GM23338 (cell line): ENCODE measurements at regions not wholly inside any gene's neighbourhood (a gene's known extent, or its start where the extent isn't known, plus 50 kb on each side); places are given as distances from the start of the nearest gene placed in this dataset.

Experiments used
- ATAC-seq: fragments of 200-7000 bp; cut with Tn5 transposase; 3 replicates; pipeline ENCODE4 v1.9.1; 2020
- DNase-seq: peaks from one replicate; pipeline ENCODE4 v3.0.0-alpha.2; 2015; ENCODE audit warnings: low spot score
- H2AFZ ChIP-seq: fragments of 200-600 bp; sonication (generic); 2 replicates; pipeline ENCODE4 v1.8.0; 2016; ENCODE audit warnings: antibody characterized with exemption, mild to moderate bottlenecking, moderate library complexity
- H3F3A ChIP-seq: fragments of 200-600 bp; sonication (generic); replicated peaks from 2 replicates; pipeline ENCODE4 v1.8.0; 2017; ENCODE audit warnings: antibody characterized with exemption, mixed run types, low read depth
- H3K27ac ChIP-seq: fragments of 200-600 bp; sonication (generic); 2 replicates; pipeline ENCODE4 v1.6.1; 2016; ENCODE audit warnings: low read depth
- H3K27me3 ChIP-seq: fragments of 200-600 bp; sonication (generic); 2 replicates; pipeline ENCODE4 v1.8.0; 2016; ENCODE audit warnings: mild to moderate bottlenecking, mixed run types, moderate library complexity; ENCODE audit not compliant: insufficient read depth
- H3K36me3 ChIP-seq: fragments of 200-600 bp; sonication (generic); 2 replicates; pipeline ENCODE4 v1.8.0; 2016; ENCODE audit warnings: mild to moderate bottlenecking; ENCODE audit not compliant: insufficient read depth
- H3K4me1 ChIP-seq: fragments of 200-600 bp; sonication (generic); 2 replicates; pipeline ENCODE4 v1.8.0; 2016; ENCODE audit warnings: mild to moderate bottlenecking, moderate library complexity; ENCODE audit not compliant: insufficient read depth
- H3K4me2 ChIP-seq: fragments of 200-600 bp; sonication (generic); 2 replicates; pipeline ENCODE4 v1.7.1; 2017; ENCODE audit warnings: mixed run types
- H3K4me3 ChIP-seq: fragments of 200-600 bp; sonication (generic); 2 replicates; pipeline ENCODE4 v1.6.1; 2016; ENCODE audit warnings: mixed run types
- H3K79me2 ChIP-seq: fragments of 200-600 bp; sonication (generic); replicated peaks from 2 replicates; pipeline ENCODE4 v1.8.0; 2017; ENCODE audit warnings: mild to moderate bottlenecking; ENCODE audit not compliant: insufficient read depth
- H3K9me2 ChIP-seq: fragments of 200-600 bp; sonication (generic); 2 replicates; pipeline ENCODE4 v1.8.0; 2017; ENCODE audit not compliant: insufficient read depth
- H4K20me1 ChIP-seq: fragments of 200-600 bp; sonication (generic); replicated peaks from 2 replicates; pipeline ENCODE4 v1.8.0; 2017; ENCODE audit warnings: mild to moderate bottlenecking; ENCODE audit not compliant: insufficient read depth
- H3K27ac Mint-ChIP-seq: 2 replicates; pipeline ENCODE4 v1.8.0; 2020; ENCODE audit warnings: inconsistent platforms, mild to moderate bottlenecking, moderate library complexity, mixed read lengths
- H3K27me3 Mint-ChIP-seq: 3 replicates; pipeline ENCODE4 v1.8.0; 2022; ENCODE audit warnings: low read depth, mild to moderate bottlenecking, moderate library complexity, mixed read lengths, inconsistent platforms; ENCODE audit not compliant: insufficient read depth, poor library complexity
- H3K36me3 Mint-ChIP-seq: 3 replicates; pipeline ENCODE4 v1.8.0; 2021; ENCODE audit warnings: low read depth, mild to moderate bottlenecking, inconsistent platforms, moderate library complexity, mixed read lengths
- H3K4me1 Mint-ChIP-seq: 3 replicates; pipeline ENCODE4 v1.8.0; 2020; ENCODE audit warnings: mild to moderate bottlenecking, inconsistent platforms, mixed read lengths
- H3K4me3 Mint-ChIP-seq: 3 replicates; pipeline ENCODE4 v1.8.0; 2021; ENCODE audit warnings: moderate library complexity, mild to moderate bottlenecking, inconsistent platforms, mixed read lengths
- H3K9me3 Mint-ChIP-seq: 3 replicates; pipeline ENCODE4 v1.8.0; 2020; ENCODE audit warnings: moderate library complexity, mild to moderate bottlenecking, inconsistent platforms, mixed read lengths
- EZH2 ChIP-seq: fragments of 200-600 bp; sonication (generic); IDR thresholded peaks from one replicate; pipeline ENCODE4 v1.8.0; 2017; ENCODE audit warnings: antibody characterized with exemption, mild to moderate bottlenecking, low read depth; ENCODE audit not compliant: unreplicated experiment
- EZH2phosphoT487 ChIP-seq: fragments of 200-600 bp; sonication (generic); IDR thresholded peaks from one replicate; pipeline ENCODE4 v1.8.1; 2018; ENCODE audit warnings: antibody characterized with exemption; ENCODE audit not compliant: unreplicated experiment
- NANOG ChIP-seq: IDR thresholded peaks from 2 replicates; pipeline ENCODE4 v1.6.1; 2016; ENCODE audit warnings: antibody characterized with exemption, borderline replicate concordance
- ZNF331 ChIP-seq: fragments of 250-450 bp; sonication (Bioruptor Pico); IDR thresholded peaks from 2 replicates; pipeline ENCODE4 v1.5.0; 2020; ENCODE audit warnings: low read depth, mild to moderate bottlenecking, moderate library complexity
- TF ChIP-seq, protein P1 (sequence below): IDR thresholded peaks from one replicate; pipeline ENCODE4 v1.6.1; 2018; ENCODE audit warnings: antibody characterized with exemption; ENCODE audit not compliant: unreplicated experiment
- TF ChIP-seq, protein P2 (sequence below), 2 experiments: fragments of 200-600 bp in 1 of 2; sonication (generic) in 1 of 2; conservative IDR thresholded peaks; 2 replicates each; pipeline versions ENCODE4 v1.5.1 to v1.6.1; 2016 to 2017; ENCODE audit warnings: antibody characterized with exemption in 2 of 2, low read depth in 2 of 2, mild to moderate bottlenecking in 2 of 2, moderate library complexity in 1 of 2
- TF ChIP-seq, protein P3 (sequence below): IDR thresholded peaks from 2 replicates; pipeline ENCODE4 v1.6.1; 2016; ENCODE audit warnings: antibody characterized with exemption

DNA sequence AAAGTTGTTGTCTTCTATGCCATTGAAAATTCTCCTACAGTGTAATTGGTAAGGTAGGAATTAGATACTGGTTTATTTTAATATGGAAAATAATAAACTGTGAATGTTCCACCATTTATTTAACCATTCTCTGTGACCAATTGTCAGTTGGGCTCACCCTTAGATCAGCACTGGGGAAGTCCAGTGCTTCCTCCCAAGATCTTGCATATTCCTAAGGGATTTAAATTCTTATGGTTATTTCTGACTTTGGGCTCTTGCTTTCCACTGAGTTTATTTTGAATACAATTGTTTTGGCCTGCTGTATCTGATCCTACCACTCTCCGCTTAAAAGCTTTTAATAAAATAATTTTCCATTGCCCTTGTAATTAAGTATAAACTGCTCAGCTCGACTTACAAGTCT is 137.4 kb downstream of the OR2K2 start (continued):
- TF ChIP-seq, protein P1, sequence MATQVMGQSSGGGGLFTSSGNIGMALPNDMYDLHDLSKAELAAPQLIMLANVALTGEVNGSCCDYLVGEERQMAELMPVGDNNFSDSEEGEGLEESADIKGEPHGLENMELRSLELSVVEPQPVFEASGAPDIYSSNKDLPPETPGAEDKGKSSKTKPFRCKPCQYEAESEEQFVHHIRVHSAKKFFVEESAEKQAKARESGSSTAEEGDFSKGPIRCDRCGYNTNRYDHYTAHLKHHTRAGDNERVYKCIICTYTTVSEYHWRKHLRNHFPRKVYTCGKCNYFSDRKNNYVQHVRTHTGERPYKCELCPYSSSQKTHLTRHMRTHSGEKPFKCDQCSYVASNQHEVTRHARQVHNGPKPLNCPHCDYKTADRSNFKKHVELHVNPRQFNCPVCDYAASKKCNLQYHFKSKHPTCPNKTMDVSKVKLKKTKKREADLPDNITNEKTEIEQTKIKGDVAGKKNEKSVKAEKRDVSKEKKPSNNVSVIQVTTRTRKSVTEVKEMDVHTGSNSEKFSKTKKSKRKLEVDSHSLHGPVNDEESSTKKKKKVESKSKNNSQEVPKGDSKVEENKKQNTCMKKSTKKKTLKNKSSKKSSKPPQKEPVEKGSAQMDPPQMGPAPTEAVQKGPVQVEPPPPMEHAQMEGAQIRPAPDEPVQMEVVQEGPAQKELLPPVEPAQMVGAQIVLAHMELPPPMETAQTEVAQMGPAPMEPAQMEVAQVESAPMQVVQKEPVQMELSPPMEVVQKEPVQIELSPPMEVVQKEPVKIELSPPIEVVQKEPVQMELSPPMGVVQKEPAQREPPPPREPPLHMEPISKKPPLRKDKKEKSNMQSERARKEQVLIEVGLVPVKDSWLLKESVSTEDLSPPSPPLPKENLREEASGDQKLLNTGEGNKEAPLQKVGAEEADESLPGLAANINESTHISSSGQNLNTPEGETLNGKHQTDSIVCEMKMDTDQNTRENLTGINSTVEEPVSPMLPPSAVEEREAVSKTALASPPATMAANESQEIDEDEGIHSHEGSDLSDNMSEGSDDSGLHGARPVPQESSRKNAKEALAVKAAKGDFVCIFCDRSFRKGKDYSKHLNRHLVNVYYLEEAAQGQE = no peak
- TF ChIP-seq ZNF331 (CRISPR knock-in tag) (no peak), NANOG (no peak), EZH2phosphoT487 (no peak)
- TF ChIP-seq, protein P2, sequence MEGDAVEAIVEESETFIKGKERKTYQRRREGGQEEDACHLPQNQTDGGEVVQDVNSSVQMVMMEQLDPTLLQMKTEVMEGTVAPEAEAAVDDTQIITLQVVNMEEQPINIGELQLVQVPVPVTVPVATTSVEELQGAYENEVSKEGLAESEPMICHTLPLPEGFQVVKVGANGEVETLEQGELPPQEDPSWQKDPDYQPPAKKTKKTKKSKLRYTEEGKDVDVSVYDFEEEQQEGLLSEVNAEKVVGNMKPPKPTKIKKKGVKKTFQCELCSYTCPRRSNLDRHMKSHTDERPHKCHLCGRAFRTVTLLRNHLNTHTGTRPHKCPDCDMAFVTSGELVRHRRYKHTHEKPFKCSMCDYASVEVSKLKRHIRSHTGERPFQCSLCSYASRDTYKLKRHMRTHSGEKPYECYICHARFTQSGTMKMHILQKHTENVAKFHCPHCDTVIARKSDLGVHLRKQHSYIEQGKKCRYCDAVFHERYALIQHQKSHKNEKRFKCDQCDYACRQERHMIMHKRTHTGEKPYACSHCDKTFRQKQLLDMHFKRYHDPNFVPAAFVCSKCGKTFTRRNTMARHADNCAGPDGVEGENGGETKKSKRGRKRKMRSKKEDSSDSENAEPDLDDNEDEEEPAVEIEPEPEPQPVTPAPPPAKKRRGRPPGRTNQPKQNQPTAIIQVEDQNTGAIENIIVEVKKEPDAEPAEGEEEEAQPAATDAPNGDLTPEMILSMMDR (conservative IDR thresholded peaks at IDR 0.05; ENCODE audit: low read depth in 2 of 2) = no peak

DNA sequence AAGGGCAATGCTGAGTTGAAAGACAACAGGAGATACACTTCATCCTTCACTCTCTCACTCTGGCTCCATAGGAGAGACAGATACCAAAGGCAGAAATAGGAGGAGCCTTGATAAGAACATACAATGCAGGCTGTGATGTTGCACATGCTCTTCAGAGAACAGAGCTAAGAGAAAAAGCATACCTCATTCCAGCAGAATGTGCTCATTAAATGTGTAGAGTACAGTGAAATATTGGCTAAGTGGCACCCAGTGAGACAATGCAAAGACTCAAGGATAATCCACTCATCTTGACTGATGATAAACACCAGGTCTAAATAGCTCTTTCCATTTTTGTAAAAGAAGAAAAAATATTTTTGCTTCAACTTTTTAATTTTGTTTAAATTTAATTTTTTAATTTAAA is 139.7 kb downstream of the OR2K2 start:
- Histone ChIP-seq H4K20me1 (no peaks in the 10 kb centered on the region), H3K79me2 (no peaks in the 10 kb centered on the region), H3K4me2 (no peak overlapping the region), H3K4me3 (no peak overlapping the region), H3K9me2 (0 out of 2 replicates have a peak, but pooled peaks cover 3% of the 10 kb centered on the region), H3K36me3 (no peaks in the 10 kb centered on the region), H3K4me1 (no peaks in the 10 kb centered on the region), H3K27ac (no peak overlapping the region), H3F3A (no peaks in the 10 kb centered on the region), H2AFZ (no peak overlapping the region), H3K27me3 (no peaks in the 10 kb centered on the region)
- no peak for DNase-seq
- H3K9me3 Mint-ChIP-seq = no peaks in the 10 kb centered on the region
- no peaks in the 10 kb centered on the region for H3K36me3 Mint-ChIP-seq
- ATAC-seq = no peak
- H3K27me3 Mint-ChIP-seq = no peaks in the 10 kb centered on the region
- no peak overlapping the region for H3K4me3 Mint-ChIP-seq
- peaks cover 10% of the 10 kb centered on the region; the same call in 2 of the 3 replicates for H3K4me1 Mint-ChIP-seq
- no peak overlapping the region for H3K27ac Mint-ChIP-seq
- TF ChIP-seq NANOG (no peak), EZH2 (no peak), ZNF331 (CRISPR knock-in tag) (no peak)
- TF ChIP-seq, protein P1 = no peak
- TF ChIP-seq, protein P2 (conservative IDR thresholded peaks at IDR 0.05; ENCODE audit: low read depth in 2 of 2) = no peak
- TF ChIP-seq, protein P3, sequence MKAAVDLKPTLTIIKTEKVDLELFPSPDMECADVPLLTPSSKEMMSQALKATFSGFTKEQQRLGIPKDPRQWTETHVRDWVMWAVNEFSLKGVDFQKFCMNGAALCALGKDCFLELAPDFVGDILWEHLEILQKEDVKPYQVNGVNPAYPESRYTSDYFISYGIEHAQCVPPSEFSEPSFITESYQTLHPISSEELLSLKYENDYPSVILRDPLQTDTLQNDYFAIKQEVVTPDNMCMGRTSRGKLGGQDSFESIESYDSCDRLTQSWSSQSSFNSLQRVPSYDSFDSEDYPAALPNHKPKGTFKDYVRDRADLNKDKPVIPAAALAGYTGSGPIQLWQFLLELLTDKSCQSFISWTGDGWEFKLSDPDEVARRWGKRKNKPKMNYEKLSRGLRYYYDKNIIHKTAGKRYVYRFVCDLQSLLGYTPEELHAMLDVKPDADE = no peak
